OCI-M2 (cell line): ENCODE measurements at regions not wholly inside any gene's neighbourhood (a gene's known extent, or its start where the extent isn't known, plus 50 kb on each side); places are given as distances from the start of the nearest gene placed in this dataset.

Experiments
- DNase-seq: peaks from one replicate; lab custom pipeline; 2025; ENCODE audit not compliant: unreplicated experiment; lab: John Stamatoyannopoulos, UW

DNA sequence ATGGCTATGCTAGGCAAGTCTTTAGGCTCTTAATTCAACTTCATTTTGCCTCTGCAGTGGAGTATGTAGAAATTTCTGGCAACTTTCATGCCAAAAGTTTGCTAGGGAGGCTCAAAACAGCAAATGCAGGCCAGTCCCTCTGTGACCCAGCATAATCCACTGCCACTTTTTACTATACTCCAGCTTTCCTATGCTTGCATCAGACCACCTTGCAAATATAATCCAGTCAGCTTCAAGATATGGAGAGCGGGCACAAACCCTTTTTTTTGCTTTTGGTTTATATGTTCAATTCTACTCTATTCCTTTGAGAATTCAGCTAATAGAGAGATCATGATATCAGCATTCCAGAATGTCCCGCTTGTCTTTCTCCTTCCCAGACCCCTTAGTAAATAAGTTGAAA lies 192.0 kb upstream of the PABPC4L start:
- no peak for DNase-seq

DNA sequence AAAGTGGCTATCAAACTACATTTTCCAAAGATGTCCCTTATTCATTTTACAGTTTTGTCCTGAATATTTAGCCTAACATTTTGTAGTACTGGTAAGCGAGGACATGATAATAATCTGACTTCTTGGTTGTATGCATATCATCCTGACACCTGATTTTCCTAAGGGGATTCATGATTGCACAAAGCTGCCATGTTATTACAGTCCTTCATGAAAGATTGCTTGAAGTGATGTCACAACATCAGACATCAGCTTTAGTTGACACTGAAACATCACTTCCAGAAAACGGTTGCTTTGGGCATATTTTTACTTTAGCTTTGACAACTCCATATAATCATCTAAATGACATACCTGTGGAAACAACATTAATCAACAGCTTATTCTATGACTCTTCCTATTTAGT lies 188.7 kb upstream of the PABPC4L start:
- no peak for DNase-seq

DNA sequence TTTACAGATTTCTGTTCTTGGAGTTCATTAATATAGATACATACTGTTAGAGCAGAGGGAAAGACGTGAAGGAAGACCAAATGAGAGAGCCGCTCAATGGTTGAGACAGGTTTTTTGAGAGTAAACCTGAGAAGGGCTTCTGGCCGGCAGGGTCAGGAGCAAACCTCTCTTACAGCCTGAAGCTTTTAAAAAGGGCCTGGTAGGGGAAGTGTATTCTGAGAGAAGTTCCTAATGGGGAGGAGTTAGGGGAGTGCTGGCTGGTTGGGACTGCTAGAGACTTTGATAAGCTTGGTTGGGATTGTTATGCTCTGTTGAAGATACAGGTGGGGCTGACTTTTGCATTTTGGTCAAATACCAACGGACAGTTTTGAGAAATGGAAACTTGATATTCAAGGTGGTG lies 186.8 kb upstream of the PABPC4L start:
- no peak for DNase-seq

DNA sequence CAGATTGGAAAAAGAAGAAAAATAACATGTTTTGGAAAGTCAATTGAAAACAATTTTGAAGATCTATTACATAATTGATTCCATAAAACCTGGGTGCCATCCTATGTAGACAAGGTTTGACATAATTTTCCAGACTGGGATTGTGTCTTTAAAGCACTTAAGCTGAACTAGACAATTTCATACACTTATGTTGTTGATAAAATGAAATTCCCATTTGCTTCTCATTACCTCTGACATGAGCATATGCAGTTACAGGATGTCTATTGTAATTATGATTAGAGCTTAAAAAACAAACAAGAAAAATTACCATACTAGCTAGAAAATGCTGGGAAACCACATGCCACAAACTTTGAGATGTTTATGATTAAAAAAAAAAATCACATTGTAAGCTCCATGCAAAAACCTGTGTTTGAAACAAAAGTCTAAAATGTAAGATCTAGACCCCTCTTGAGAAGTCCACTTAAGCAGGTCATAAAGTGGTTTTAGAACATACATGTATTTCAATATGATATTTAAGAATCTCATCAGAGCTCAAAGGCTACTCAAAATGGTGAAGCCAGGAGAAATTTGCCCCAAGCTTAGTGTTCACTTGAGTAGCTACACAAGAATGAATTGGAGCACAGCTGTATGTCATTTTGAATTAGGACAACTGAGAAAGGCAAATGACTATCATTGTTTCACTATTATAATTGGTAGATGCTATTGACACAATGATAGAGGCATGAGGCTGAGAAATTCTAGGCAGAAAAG lies 181.1 kb upstream of the PABPC4L start:
- no peak for DNase-seq

DNA sequence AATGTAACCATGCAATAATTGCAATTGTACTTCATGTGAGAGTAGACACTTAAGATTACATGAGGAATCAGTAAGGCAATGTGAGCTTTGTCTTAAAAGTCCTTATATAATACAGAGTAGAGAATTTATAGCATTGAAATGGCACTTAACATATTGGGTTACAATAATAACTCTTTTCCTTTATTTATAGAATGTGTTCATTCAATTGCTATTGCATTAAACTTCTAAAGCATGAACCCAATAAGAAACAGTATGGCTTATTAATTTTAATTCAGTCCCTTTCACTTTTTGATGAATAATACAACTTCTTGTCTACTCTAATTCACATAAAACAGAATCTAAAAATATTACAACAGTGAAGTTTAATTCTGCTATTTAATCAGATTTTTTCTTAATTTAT lies 174.2 kb upstream of the PABPC4L start:
- no peak for DNase-seq

DNA sequence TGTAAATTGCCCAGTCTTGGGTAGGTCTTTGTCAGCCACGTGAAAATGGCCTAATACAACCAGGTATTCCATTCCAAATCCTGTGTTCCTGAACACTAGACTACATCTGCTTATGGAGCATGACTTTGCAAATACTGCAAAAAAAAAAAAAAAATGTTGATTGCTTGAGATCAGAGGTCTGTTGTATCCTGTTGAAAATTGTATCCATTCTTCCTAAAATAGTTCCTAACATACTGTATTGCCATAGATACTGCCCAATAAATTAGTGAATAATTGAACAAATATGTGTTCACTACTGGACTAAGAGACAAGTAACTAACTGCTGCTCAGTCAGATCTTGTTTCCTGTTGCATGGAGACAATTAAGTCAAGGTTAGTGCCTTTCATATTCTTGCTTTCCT lies 164.3 kb upstream of the PABPC4L start:
- DNase-seq = no peak

DNA sequence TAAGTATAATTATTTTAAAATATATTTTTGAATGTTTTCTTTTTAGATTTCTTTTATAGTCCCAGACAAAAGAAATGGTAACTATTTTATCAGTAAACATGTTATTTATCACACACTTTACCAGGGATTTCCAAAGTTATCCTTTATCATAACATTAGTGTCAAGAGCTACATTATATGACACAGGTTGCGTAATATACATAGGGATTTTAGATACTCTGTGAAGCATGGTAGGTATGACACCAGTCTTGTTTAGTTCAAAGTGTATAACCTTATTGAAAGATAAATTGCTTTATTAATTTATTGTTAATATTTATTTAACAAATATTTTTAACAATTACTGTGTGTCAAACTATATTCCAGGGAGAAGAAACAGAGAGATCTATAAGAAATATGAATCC lies 163.3 kb upstream of the PABPC4L start:
- no peak for DNase-seq

DNA sequence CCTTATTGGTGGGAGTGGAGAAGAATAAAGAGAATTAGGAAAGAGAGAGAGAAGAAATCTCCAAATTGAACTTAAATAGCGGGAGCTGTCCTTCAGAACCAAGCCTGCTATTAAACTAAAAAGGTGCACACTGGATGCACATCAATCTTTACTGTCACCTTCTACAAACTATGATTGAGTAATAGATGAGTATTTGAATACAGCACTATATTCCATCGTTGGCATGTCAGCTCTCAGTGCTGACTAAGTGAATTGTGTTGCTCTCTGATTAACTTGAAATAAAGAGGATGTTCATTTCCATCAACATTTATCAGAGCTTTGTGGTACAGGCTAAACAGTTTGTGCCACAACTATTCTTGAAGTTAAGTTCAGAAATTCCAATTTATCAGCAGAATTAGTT lies 143.7 kb upstream of the PABPC4L start:
- DNase-seq = no peak

DNA sequence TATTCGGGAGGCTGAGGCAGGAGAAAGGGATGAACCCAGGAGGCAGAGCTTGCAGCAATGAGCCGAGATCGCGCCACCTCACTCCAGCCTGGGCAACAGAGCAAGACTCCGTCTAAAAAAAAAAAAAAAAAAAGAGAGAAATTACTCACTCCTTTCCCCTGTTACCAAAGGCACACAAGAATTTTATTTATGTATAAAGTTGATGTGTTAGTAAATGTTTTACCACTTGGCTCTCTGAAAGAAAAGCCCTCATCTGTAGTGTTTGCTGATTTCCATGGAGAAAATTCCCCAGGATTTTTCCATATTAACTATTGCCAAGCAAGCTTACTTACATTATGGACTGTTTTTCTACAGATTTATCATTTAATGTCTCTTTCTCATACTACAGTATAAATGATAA lies 142.1 kb upstream of the PABPC4L start:
- DNase-seq = no peak

DNA sequence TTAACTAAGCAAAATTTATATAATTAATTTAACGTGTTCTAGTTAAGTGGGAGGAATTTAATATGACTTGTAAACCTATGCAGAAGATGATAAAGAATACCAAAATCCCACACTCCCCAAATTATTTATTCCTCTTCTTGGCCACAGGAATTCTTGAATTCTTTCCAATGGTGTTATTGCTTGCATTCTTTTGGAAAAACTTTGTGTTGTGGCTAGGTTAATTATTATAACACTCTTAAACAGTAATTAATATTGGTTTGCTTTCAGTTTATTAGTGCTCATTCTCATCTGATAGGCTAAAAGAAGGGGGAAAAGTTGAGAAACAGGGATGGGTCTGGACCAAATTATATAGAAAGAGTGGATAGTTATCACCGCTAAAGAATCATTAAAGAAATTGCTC lies 141.5 kb upstream of the PABPC4L start:
- DNase-seq = no peak

DNA sequence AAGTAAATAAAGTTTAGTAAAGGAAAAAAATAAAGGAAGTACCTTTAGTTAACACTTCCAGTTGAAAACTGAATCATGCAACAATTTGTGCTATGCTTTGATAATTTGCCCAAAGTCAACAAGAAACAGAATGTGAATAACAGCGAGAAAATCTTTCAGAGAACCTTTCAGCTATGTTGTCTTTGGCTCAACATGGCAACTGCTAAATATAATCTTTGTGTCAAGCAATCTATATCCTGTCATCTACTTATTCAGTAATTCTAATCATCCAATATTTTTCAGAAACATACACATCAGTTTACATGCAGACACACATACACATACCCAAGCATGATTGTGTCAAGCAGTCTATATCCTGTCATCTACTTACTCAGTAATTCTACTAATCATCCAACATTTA lies 136.0 kb upstream of the PABPC4L start:
- no peak for DNase-seq

DNA sequence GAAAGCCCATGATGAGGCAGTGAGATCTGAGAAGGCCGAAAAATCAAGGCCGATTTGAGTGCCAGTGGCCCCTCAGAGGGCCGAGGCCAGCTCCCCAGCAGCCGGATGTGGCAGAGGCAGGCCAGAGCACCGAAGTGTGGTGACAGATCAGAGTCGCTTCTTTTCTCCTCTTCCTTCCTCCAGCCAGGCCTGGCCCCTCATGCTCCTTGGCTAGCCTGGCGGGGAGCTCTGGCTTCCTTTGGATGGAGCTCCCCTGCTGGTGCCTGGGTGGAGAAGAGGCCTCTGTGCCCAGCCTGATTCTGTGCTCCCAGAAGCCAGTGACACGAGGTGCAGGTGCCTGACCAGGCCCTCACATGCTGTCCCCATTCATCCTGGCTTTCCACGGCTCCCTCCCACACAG lies 127.2 kb upstream of the PABPC4L start:
- no peak for DNase-seq

DNA sequence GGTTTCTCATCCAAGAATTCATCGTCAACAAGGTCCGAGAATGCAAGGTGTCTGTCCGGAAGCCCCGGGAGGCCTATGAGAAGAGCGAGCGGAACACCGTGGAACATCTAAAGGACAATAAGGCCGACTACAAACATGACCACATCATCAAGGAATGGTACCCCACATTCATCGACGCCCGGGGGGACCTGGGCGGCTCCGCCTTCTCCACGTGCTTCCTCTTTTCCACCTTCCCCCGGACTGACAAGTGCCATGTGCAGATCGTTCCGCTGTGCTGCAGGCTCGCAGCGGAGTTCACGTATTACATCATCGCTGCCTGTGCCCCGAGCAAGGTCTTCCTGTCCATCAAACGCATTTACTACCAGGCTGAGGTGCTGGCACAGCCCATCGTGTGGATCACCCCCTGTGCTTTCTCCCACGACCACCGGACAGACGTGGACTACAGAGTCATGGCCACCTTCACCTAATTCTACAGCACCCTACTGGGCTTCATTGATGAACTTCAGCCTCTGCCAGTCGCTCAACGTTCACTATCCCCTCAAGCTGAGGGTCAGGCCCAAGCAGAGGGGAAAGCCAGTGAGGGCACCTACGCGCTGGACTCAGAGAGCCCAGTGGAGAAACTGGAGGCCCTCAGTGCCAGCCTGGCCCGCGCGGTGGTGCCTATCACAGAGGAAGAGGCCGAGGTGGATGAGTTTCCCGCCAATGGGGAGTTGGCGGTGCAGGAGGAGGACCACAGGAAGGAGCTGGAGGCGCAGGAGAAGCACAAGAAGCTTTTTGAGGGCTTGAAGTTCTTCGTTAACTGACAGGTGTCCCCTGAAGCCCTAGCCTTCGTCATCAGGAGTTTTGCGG lies 125.9 kb upstream of the PABPC4L start:
- DNase-seq = no peak

DNA sequence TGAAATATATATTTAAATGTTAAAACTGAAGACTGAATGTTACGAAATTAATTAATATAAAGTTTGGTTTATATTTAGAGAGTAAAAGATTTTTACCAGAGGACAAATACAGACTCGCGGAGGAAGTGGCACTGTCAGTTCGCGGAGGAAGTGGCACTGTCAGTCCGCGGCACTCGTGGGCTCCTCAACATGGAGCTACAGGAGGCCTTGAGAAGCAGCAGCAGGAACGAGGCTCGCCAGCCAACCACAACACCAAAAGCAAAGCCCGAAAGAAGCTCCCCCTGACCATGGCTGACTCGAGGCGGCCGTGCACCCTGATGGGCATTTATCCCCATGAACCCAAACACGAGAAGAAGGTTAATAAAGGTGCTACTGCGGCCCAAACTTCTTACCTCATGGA lies 125.3 kb upstream of the PABPC4L start:
- DNase-seq = no peak

DNA sequence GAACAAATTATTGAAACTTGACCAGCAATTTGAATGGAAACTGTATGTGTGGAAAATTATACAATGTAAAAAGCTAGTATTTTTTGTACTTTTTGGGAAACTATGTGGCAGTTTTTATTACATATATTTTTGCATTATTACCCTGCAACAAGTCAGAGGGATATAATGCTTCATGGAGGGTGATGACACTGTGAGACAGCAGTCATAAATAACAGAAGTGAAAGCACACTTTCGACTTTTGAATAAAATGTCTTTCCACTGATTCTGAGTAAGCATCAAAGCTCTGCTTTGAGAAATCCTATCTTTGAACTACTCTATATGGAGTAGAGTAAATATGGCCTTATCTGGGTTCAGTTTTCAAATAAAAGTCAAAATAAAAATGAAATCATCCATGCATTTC lies 122.6 kb upstream of the PABPC4L start:
- DNase-seq = no peak

DNA sequence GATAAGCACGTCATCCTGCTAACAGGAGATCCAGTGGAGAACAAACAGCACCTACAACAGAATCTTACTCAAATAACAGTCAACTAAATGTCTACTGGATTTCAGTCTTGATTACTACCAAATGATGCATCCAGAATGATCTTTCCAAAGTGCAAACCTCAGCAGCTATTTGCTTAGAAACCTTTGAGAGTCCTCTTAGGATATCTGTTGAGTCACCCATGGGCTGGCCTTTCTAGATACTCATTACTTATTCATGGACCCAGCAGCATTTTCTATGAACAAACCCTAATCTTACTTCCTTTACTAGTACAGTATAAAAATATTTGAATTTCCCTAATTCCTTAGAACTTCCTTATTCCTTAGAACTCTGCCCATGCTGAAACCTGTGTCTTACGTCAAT lies 118.5 kb upstream of the PABPC4L start:
- DNase-seq = no peak

DNA sequence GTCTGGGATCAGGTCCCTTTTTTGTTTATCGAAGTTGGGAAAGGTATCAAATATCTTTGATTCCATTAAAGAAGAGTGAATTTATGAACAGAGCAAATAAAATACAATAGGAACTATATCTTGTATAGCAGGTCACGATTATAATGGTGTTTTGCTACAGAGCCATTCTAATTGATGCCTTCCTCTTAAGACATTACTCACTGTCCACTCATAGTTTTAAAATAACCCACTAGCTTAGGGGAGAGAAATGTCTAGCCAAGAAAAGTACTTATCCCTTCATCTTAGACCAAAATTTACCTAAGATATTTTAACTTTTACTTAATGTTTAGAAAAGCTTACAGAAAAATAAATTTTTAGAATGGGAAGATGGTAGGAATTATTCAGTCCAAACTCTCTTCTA lies 112.0 kb upstream of the PABPC4L start:
- no peak for DNase-seq

DNA sequence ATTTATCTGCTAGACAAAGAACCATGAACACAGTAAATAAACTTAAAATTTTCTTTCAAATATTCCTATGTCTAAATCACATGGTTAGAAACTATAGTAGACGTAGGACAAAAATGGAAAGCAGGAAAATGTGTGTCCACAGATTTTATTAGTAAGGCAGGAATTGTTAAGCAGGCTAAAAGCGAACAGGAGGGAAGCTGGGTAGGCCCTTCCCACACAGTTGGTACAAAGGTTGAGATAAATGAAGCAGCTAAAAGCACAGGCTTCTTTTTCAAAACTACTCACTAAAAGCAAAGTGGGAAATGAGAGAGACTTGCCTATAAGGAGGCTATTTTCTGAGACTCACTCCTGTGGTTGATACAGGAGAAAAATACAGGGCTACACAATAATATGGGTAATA lies 108.1 kb upstream of the PABPC4L start:
- no peak for DNase-seq

DNA sequence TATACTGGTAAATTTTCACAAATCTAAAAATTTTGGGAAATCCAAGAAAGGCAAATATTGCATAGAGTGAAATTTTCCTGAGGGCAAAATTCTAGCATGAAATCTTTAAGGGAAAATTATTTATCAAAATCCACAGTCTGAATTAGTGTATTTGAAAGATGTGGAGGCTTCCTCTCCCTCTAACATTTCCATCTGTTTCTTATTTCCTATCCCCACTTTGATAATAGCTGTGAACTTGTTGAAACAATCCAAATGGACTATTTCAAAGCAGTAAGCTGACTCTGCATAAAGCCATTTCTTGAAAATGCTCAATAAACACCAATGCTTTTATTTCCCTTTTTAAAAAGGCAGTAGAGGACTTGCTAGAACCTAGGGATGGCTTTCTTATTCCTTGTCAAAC lies 107.3 kb upstream of the PABPC4L start:
- no peak for DNase-seq

DNA sequence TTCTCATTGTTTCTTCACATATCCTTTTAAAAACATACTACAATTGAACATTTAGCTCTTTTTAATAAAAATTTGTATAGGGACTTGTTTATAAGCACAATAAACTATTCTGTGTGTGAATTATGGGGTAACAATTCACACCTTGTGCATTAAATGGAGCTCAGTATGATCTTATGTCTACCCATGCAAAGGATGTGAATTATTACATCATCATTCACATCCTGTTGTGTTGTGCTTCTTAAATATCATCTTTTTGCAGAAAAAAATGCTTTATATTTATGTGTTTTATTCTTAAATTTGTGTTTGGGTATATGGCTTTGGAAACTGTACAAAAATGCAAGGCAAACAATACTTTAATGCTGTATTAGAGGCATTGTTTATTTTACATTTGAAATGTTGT lies 96.7 kb upstream of the PABPC4L start:
- no peak for DNase-seq

DNA sequence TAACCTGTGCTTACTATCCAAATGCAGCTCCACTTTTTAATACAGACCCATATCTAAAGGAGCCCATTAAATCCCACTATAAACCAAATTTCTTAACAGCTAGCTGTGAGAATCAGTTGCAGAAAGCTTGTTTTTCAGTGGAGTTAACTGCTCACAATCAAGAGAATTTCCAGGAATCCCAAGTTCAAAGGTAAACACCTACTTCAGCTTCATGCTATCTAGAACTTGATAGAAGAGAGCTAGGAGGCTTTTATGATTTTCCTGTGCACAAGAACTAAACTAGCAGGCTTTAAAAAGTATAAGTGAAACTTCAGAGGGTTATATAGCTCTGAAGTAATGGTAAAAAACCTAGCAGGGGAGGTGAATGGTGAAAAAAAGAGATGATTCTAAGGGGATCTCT lies 96.2 kb upstream of the PABPC4L start:
- DNase-seq = no peak

DNA sequence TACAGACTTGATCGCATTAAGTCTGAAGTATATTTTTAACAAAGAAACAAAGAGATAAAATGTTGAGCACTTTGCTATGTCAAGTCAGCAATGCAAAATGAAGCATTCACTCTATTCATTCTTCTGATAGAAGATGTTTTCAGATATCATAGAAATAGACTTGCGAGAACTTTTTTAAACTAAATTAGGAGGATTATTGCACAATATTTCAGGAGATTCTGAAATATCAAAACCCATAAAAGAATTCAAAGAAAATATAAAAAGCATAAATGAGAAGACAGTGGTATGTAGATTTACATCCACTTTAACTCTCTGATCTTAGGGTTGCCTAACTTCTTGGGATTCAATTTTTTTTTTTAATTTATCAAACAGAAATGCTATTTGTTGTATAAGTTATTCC lies 81.1 kb upstream of the PABPC4L start:
- DNase-seq = no peak

DNA sequence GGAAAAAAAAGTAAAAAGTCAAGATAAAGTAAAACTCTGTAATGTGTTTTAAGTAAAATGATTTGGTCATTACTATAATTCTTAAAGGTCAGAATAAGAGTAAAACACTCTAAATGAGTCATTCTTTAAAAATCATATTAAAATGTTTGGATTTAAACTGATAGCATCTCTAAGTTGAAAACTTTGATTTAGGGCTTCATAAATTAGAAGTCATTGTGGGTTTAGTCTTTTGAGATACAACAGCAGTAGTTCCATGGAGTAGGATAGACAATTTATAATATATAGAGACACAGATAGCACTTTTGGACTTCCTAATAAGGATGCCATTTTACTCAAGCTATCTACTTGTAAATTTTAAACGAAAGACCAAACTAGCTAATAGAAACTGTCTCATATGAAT lies 77.1 kb upstream of the PABPC4L start:
- no peak for DNase-seq
